Uterus (tissue), 3 donors: ENCODE measurements at regions not wholly inside any gene's neighbourhood (a gene's known extent, or its start where the extent isn't known, plus 50 kb on each side); places are given as distances from the start of the nearest gene placed in this dataset.

Experiments used
- DNase-seq, 2 donors: peaks; one replicate each; pipeline ENCODE4 v3.0.0-alpha.2; 2019 to 2020
- H3K27ac ChIP-seq, 2 donors: fragments of 200-600 bp; sonication (generic); 1 replicate in 1 of 2; 2 replicates in 1 of 2; pipeline ENCODE4 v1.5.1; 2016 to 2018
- H3K27me3 ChIP-seq, 2 donors: fragments of 200-600 bp; sonication (generic); one replicate each; pipeline ENCODE4 v1.5.1; 2018 to 2019; ENCODE audit warnings: control low read depth in 1 of 2
- H3K36me3 ChIP-seq, 2 donors: fragments of 200-600 bp; sonication (generic); one replicate each; pipeline ENCODE4 v1.5.1; 2019; ENCODE audit warnings: control low read depth in 1 of 2
- H3K4me1 ChIP-seq, 2 donors: fragments of 200-600 bp; sonication (generic); one replicate each; pipeline ENCODE4 v1.5.1; 2018 to 2019; ENCODE audit warnings: control low read depth in 1 of 2
- H3K4me3 ChIP-seq, 2 donors: fragments of 200-600 bp; sonication (generic); 1 replicate in 1 of 2; 2 replicates in 1 of 2; pipeline ENCODE4 v1.5.1; 2018 to 2019; ENCODE audit warnings: mild to moderate bottlenecking in 1 of 2
- H3K9me3 ChIP-seq, 2 donors: fragments of 200-600 bp; sonication (generic); one replicate each; pipeline ENCODE4 v1.5.1; 2019; ENCODE audit warnings: control low read depth in 1 of 2
- CTCF ChIP-seq, 4 experiments: fragments of 200-600 bp in 2 of 4; fragments of 450-650 bp in 2 of 4; sonication (generic) in 2 of 4; IDR thresholded peaks; one replicate each; pipeline ENCODE4 v1.5.1; 2016 to 2019; ENCODE audit warnings: antibody characterized with exemption in 4 of 4, mild to moderate bottlenecking in 2 of 4, moderate library complexity in 1 of 4
- POLR2A ChIP-seq, 2 donors: fragments of 450-650 bp; IDR thresholded peaks; one replicate each; pipeline ENCODE4 v1.6.1; 2016; ENCODE audit warnings: antibody characterized with exemption in 2 of 2, mild to moderate bottlenecking in 1 of 2, moderate library complexity in 1 of 2
- intact Hi-C: fragments of 100-400 bp; cut with DNase I; formaldehyde crosslinking; loops from one replicate; pipeline ENCODE4 v1.15.1; 2023; ENCODE audit warnings: low total_unique reads
- donor health status: DM: yes; HTN: yes; CAD: no.

- TF ChIP-seq POLR2A (IDR thresholded peaks at IDR 0.05): no peak
- Histone ChIP-seq H3K9me3 (no peaks in the 10 kb centered on the region), H3K4me3 (peak overlapping the region; percentile 21 to 36), H3K4me1 (no peaks in the 10 kb centered on the region), H3K27me3 (peaks cover 0 to 12% of the 10 kb centered on the region in 2 donors), H3K36me3 (no peaks in the 10 kb centered on the region), H3K27ac (no peak overlapping the region)
- no peak for DNase-seq
- intact Hi-C loops: no loop called here
Measured at GRCh38 chr5:77851176-77852067, 75.3 kb upstream of the TBCA start.

- Histone ChIP-seq H3K36me3 (no peaks in the 10 kb centered on the region), H3K27me3 (peaks cover 0 to 8% of the 10 kb centered on the region in 2 donors), H3K27ac (no peak overlapping the region), H3K4me3 (peak overlapping the region in 1 of 2 donors; percentile 36), H3K4me1 (no peaks in the 10 kb centered on the region), H3K9me3 (no peaks in the 10 kb centered on the region)
- intact Hi-C loops: no loop called here
- DNase-seq: no peak
- no peak for TF ChIP-seq CTCF (IDR thresholded peaks at IDR 0.05)
- no peak for TF ChIP-seq POLR2A (IDR thresholded peaks at IDR 0.05)
Measured at GRCh38 chr5:77850536-77851175, 74.5 kb upstream of the TBCA start.

GRCh38 chr5:77849308-77849900 is 73.3 kb upstream of the TBCA start:
- no peak overlapping the region for H3K27ac ChIP-seq
- DNase-seq: no peak
- H3K9me3 ChIP-seq: no peaks in the 10 kb centered on the region
- H3K4me3 ChIP-seq: no peak overlapping the region
- intact Hi-C loops: no loop called here
- TF ChIP-seq POLR2A (IDR thresholded peaks at IDR 0.05) (no peak), CTCF (IDR thresholded peaks at IDR 0.05) (no peak)
- H3K4me1 ChIP-seq: no peaks in the 10 kb centered on the region
- H3K27me3 ChIP-seq: peaks cover 0 to 3% of the 10 kb centered on the region in 2 donors
- no peaks in the 10 kb centered on the region for H3K36me3 ChIP-seq

GRCh38 chr5:77847814-77848290 is 71.7 kb upstream of the TBCA start:
- Histone ChIP-seq H3K9me3 (no peaks in the 10 kb centered on the region), H3K36me3 (no peaks in the 10 kb centered on the region), H3K4me3 (no peak overlapping the region), H3K4me1 (no peaks in the 10 kb centered on the region), H3K27me3 (peaks cover 0 to 3% of the 10 kb centered on the region in 2 donors), H3K27ac (no peak overlapping the region)
- no peak for DNase-seq
- intact Hi-C loops: no loop called here
- no peak for TF ChIP-seq POLR2A (IDR thresholded peaks at IDR 0.05)
- TF ChIP-seq CTCF (IDR thresholded peaks at IDR 0.05): no peak

- intact Hi-C loops: no loop called here
- Histone ChIP-seq H3K27ac (no peak overlapping the region), H3K4me3 (no peak overlapping the region), H3K4me1 (no peaks in the 10 kb centered on the region), H3K27me3 (no peaks in the 10 kb centered on the region), H3K9me3 (no peaks in the 10 kb centered on the region), H3K36me3 (no peaks in the 10 kb centered on the region)
- no peak for TF ChIP-seq CTCF (IDR thresholded peaks at IDR 0.05)
- TF ChIP-seq POLR2A (IDR thresholded peaks at IDR 0.05): no peak
- no peak for DNase-seq
Measured at GRCh38 chr5:77847129-77847460, 71.0 kb upstream of the TBCA start.
